ACHN (cell line): ENCODE measurements at regions not wholly inside any gene's neighbourhood (a gene's known extent, or its start where the extent isn't known, plus 50 kb on each side); places are given as distances from the start of the nearest gene placed in this dataset.
A peak's percentile ranks its signal among the peaks of the same experiment; 100 is the strongest.

Experiments used
- DNase-seq: peaks from one replicate; pipeline ENCODE4 v3.0.0-alpha.2; 2015
- in situ Hi-C: cut with HindIII; loops from 2 replicates; pipeline ENCODE4 v1.10.0; 2017; ENCODE audit warnings: low sequenced_read_pairs, low pct_ligation_motif_present, low pct_unique_long_range_greater_than_20kb

- no peak for DNase-seq
- in situ Hi-C loops = no loop called here
These were observed 511.9 kb downstream of the BCOR start for GRCh38 chrX:39585808-39586207.

GRCh38 chrX:39586359-39586758 lies 511.4 kb downstream of the BCOR start:
- in situ Hi-C loops = no loop called here
- no peak for DNase-seq

GRCh38 chrX:39591099-39591498 lies 506.7 kb downstream of the BCOR start:
- in situ Hi-C loops = no loop called here

GRCh38 chrX:39592776-39593175 lies 505.0 kb downstream of the BCOR start:
- in situ Hi-C loops = no loop called here
- DNase-seq = no peak

More at GRCh38 chrX:39591099-39591498, 506.7 kb downstream of the BCOR start:
- DNase-seq = no peak

- in situ Hi-C loops = no loop called here
- no peak for DNase-seq
These were observed 501.8 kb downstream of the BCOR start for GRCh38 chrX:39595977-39596376.

GRCh38 chrX:39596437-39596836 lies 501.3 kb downstream of the BCOR start:
- DNase-seq = no peak
- in situ Hi-C loops = no loop called here

- in situ Hi-C loops = no loop called here
- no peak for DNase-seq
These were observed 498.4 kb downstream of the BCOR start for GRCh38 chrX:39599339-39599738.

- DNase-seq = no peak
- in situ Hi-C loops = no loop called here
These were observed 497.5 kb downstream of the BCOR start for GRCh38 chrX:39600222-39600621.

GRCh38 chrX:39601231-39602177 lies 496.3 kb downstream of the BCOR start:
- DNase-seq = no peak
- in situ Hi-C loops = no loop called here

GRCh38 chrX:39602195-39602594 lies 495.6 kb downstream of the BCOR start:
- DNase-seq = no peak
- in situ Hi-C loops = no loop called here

- in situ Hi-C loops = no loop called here
- no peak for DNase-seq
These were observed 494.5 kb downstream of the BCOR start for GRCh38 chrX:39603230-39603629.

GRCh38 chrX:39605183-39605582 lies 492.6 kb downstream of the BCOR start:
- in situ Hi-C loops = no loop called here
- no peak for DNase-seq

- in situ Hi-C loops = no loop called here
- DNase-seq = no peak
These were observed 491.9 kb downstream of the BCOR start for GRCh38 chrX:39605866-39606265.

- in situ Hi-C loops = no loop called here
- DNase-seq = no peak
These were observed 487.8 kb downstream of the BCOR start for GRCh38 chrX:39609941-39610340.

- no peak for DNase-seq
- in situ Hi-C loops = no loop called here
These were observed 486.3 kb downstream of the BCOR start for GRCh38 chrX:39611468-39611867.

- in situ Hi-C loops = no loop called here
These were observed 484.2 kb downstream of the BCOR start for GRCh38 chrX:39613482-39613995.

GRCh38 chrX:39613997-39614679 lies 483.6 kb downstream of the BCOR start:
- in situ Hi-C loops = no loop called here
- no peak for DNase-seq

More at GRCh38 chrX:39613482-39613995, 484.2 kb downstream of the BCOR start:
- peak; percentile 14 for DNase-seq

GRCh38 chrX:39614680-39614998 lies 483.1 kb downstream of the BCOR start:
- DNase-seq = no peak
- in situ Hi-C loops = no loop called here

- in situ Hi-C loops = no loop called here
- no peak for DNase-seq
These were observed 481.5 kb downstream of the BCOR start for GRCh38 chrX:39616098-39616729.
